ENCODE measurements at regions not wholly inside any gene's neighbourhood (a gene's known extent, or its start where the extent isn't known, plus 50 kb on each side); places are given as distances from the start of the nearest gene placed in this dataset.

- in situ Hi-C loops (cut with MboI; ENCODE audit: low sequenced_read_pairs, unreplicated experiment): no loop called here
- DNase-seq (ENCODE audit: low spot score): no peak
- no peak for TF ChIP-seq CTCF (IDR thresholded peaks at IDR 0.05; ENCODE audit: borderline replicate concordance, control extremely low read depth, extremely low read depth, insufficient read depth, missing control alignments)
These were observed 215.1 kb downstream of the PCDH17 start for GRCh38 chr13:57846600-57847173.

GRCh38 chr13:57857945-57858344 is 226.4 kb downstream of the PCDH17 start:
- in situ Hi-C loops (cut with MboI; ENCODE audit: low sequenced_read_pairs, unreplicated experiment): no loop called here
- TF ChIP-seq CTCF (IDR thresholded peaks at IDR 0.05; ENCODE audit: borderline replicate concordance, control extremely low read depth, extremely low read depth, insufficient read depth, missing control alignments): no peak
- DNase-seq (ENCODE audit: low spot score): no peak

GRCh38 chr13:57858376-57858775 is 226.8 kb downstream of the PCDH17 start:
- in situ Hi-C loops (cut with MboI; ENCODE audit: low sequenced_read_pairs, unreplicated experiment): no loop called here

GRCh38 chr13:57862879-57863278 is 231.3 kb downstream of the PCDH17 start:
- DNase-seq (ENCODE audit: low spot score): no peak
- in situ Hi-C loops (cut with MboI; ENCODE audit: low sequenced_read_pairs, unreplicated experiment): no loop called here
- no peak for TF ChIP-seq CTCF (IDR thresholded peaks at IDR 0.05; ENCODE audit: borderline replicate concordance, control extremely low read depth, extremely low read depth, insufficient read depth, missing control alignments)

More at GRCh38 chr13:57858376-57858775, 226.8 kb downstream of the PCDH17 start:
- no peak for TF ChIP-seq CTCF (IDR thresholded peaks at IDR 0.05; ENCODE audit: borderline replicate concordance, control extremely low read depth, extremely low read depth, insufficient read depth, missing control alignments)
- no peak for DNase-seq (ENCODE audit: low spot score)

- in situ Hi-C loops (cut with MboI; ENCODE audit: low sequenced_read_pairs, unreplicated experiment): no loop called here
- no peak for TF ChIP-seq CTCF (IDR thresholded peaks at IDR 0.05; ENCODE audit: borderline replicate concordance, control extremely low read depth, extremely low read depth, insufficient read depth, missing control alignments)
- no peak for DNase-seq (ENCODE audit: low spot score)
These were observed 234.2 kb downstream of the PCDH17 start for GRCh38 chr13:57865600-57866294.

GRCh38 chr13:57874530-57874929 is 243.0 kb downstream of the PCDH17 start:
- DNase-seq (ENCODE audit: low spot score): no peak
- no peak for TF ChIP-seq CTCF (IDR thresholded peaks at IDR 0.05; ENCODE audit: borderline replicate concordance, control extremely low read depth, extremely low read depth, insufficient read depth, missing control alignments)
- in situ Hi-C loops (cut with MboI; ENCODE audit: low sequenced_read_pairs, unreplicated experiment): no loop called here
